A549 (cell line): ENCODE measurements at regions not wholly inside any gene's neighbourhood (a gene's known extent, or its start where the extent isn't known, plus 50 kb on each side); places are given as distances from the start of the nearest gene placed in this dataset.

ENCODE experiments used
- ATAC-seq, 2 experiments: fragments of 200-7000 bp in 1 of 2; fragments of >200 bp in 1 of 2; cut with Nextera tagmentation in 1 of 2; cut with Tn5 transposase in 1 of 2; 3 replicates each; pipeline versions ENCODE4 v1.8.0 to v1.9.1; 2018 to 2020; ENCODE audit warnings: mild to moderate bottlenecking in 1 of 2, moderate library complexity in 1 of 2
- CTCF ChIA-PET: fragments of 300-600 bp; sonication (Branson Sonifier 250); formaldehyde crosslinking; extraction: SDS; loops from one replicate; lab custom pipeline; 2021; ENCODE audit warnings: antibody characterized with exemption, inconsistent platforms; lab: Yijun Ruan, JAX
- POLR2A ChIA-PET: fragments of 350-600 bp; formaldehyde crosslinking; extraction: SDS; loops from one replicate; lab custom pipeline; 2021; ENCODE audit warnings: antibody characterized with exemption, inconsistent platforms; lab: Yijun Ruan, JAX
- DNase-seq, 2 experiments: peaks; one replicate each; pipeline versions ENCODE4 v3.0.0 to v3.0.0-alpha.2; 2011 to 2016; ENCODE audit warnings: low read depth in 1 of 2, low spot score in 1 of 2
- FAIRE-seq: peaks from 2 replicates; lab custom pipeline; 2011; peaks lifted over from hg19 to GRCh38; lab: Jason Lieb, UNC
- H3K27ac ChIP-seq, 2 experiments: fragments of >200 bp; sonication (Bioruptor Twin); formaldehyde crosslinking; 3 replicates each; pipeline ENCODE4 v1.5.1; 2016 to 2017
- H3K4me1 ChIP-seq: fragments of >200 bp; sonication (Bioruptor Twin); formaldehyde crosslinking; 3 replicates; pipeline ENCODE4 v1.6.1; 2016
- H3K4me2 ChIP-seq: fragments of >200 bp; sonication (Bioruptor Twin); formaldehyde crosslinking; 3 replicates; pipeline ENCODE4 v1.6.1; 2016
- H3K4me3 ChIP-seq: fragments of >200 bp; sonication (Bioruptor Twin); formaldehyde crosslinking; 3 replicates; pipeline ENCODE4 v1.5.1; 2016
- H3K9me3 ChIP-seq: fragments of >200 bp; sonication (Bioruptor Twin); formaldehyde crosslinking; 3 replicates; pipeline ENCODE4 v1.6.1; 2016
- BCL3 ChIP-seq: fragments of >200 bp; sonication (Bioruptor Twin); formaldehyde crosslinking; IDR thresholded peaks from 3 replicates; pipeline ENCODE4 v1.6.1; 2016
- CEBPB ChIP-seq, 2 experiments: fragments of >200 bp in 1 of 2; sonication (Bioruptor Twin) in 1 of 2; formaldehyde crosslinking in 1 of 2; IDR thresholded peaks; 2 replicates each; pipeline ENCODE4 v1.6.1; 2012 to 2016
- CHD4 ChIP-seq: fragments of 200-600 bp; sonication (generic); IDR thresholded peaks from 2 replicates; pipeline ENCODE4 v1.6.1; 2016; ENCODE audit warnings: antibody characterized with exemption, mild to moderate bottlenecking, borderline replicate concordance
- E2F6 ChIP-seq: IDR thresholded peaks from 2 replicates; pipeline ENCODE4 v1.6.1; 2012; ENCODE audit warnings: low read depth, borderline replicate concordance
- EP300 ChIP-seq, 2 experiments: fragments of >200 bp; sonication (Bioruptor Twin); formaldehyde crosslinking; IDR thresholded peaks; 2 replicates in 1 of 2; 3 replicates in 1 of 2; pipeline ENCODE4 v1.6.1; 2016 to 2017
- HOXA7 ChIP-seq: fragments of 250-450 bp; sonication (Bioruptor Pico); IDR thresholded peaks from 2 replicates; pipeline ENCODE4 v1.5.0; 2020; ENCODE audit warnings: mild to moderate bottlenecking, moderate library complexity
- KDM5A ChIP-seq: fragments of 200-600 bp; sonication (generic); IDR thresholded peaks from 2 replicates; pipeline ENCODE4 v1.6.1; 2016; ENCODE audit warnings: antibody characterized with exemption, mild to moderate bottlenecking
- MAFK ChIP-seq: fragments of 450-650 bp; IDR thresholded peaks from 2 replicates; pipeline ENCODE4 v1.6.1; 2014; ENCODE audit not compliant: partially characterized antibody
- NPAS2 ChIP-seq: fragments of 250-450 bp; sonication (Bioruptor Pico); IDR thresholded peaks from 2 replicates; pipeline ENCODE4 v1.8.0; 2022; ENCODE audit warnings: mild to moderate bottlenecking, moderate library complexity, borderline replicate concordance
- POLR2A ChIP-seq: IDR thresholded peaks from 2 replicates; pipeline ENCODE4 v1.6.1; 2012; ENCODE audit warnings: mild to moderate bottlenecking, low read length
- POLR2AphosphoS2 ChIP-seq: conservative IDR thresholded peaks from 2 replicates; pipeline ENCODE4 v1.6.1; 2012; ENCODE audit warnings: low read length, improper control_type of control experiment, inconsistent platforms
- RARB ChIP-seq: fragments of 250-450 bp; sonication (Bioruptor Pico); IDR thresholded peaks from 2 replicates; pipeline ENCODE4 v1.8.0; 2021; ENCODE audit warnings: mild to moderate bottlenecking, moderate library complexity
- REST ChIP-seq: fragments of 200-600 bp; sonication (generic); IDR thresholded peaks from 2 replicates; pipeline ENCODE4 v1.6.1; 2016; ENCODE audit warnings: antibody characterized with exemption, mild to moderate bottlenecking, moderate library complexity
- RFX5 ChIP-seq: fragments of 450-650 bp; IDR thresholded peaks from 2 replicates; pipeline ENCODE4 v1.7.1; 2014; ENCODE audit warnings: antibody characterized with exemption, mild to moderate bottlenecking, moderate library complexity
- RNF2 ChIP-seq: fragments of 200-600 bp; sonication (generic); IDR thresholded peaks from 2 replicates; pipeline ENCODE4 v1.6.1; 2016; ENCODE audit warnings: low read depth, mild to moderate bottlenecking, antibody characterized with exemption, moderate library complexity, borderline replicate concordance
- SMC3 ChIP-seq: fragments of >200 bp; sonication (Bioruptor Twin); formaldehyde crosslinking; IDR thresholded peaks from 3 replicates; pipeline ENCODE4 v1.6.1; 2018; ENCODE audit warnings: inconsistent platforms
- SREBF2 ChIP-seq: fragments of 450-650 bp; IDR thresholded peaks from 2 replicates; pipeline ENCODE4 v1.6.1; 2014; ENCODE audit warnings: mild to moderate bottlenecking, moderate library complexity
- TFCP2L1 ChIP-seq: fragments of 250-450 bp; sonication (Bioruptor Pico); IDR thresholded peaks from 2 replicates; pipeline ENCODE4 v1.5.0; 2021; ENCODE audit warnings: mild to moderate bottlenecking
- USF2 ChIP-seq: fragments of 450-650 bp; IDR thresholded peaks from 2 replicates; pipeline ENCODE4 v1.6.1; 2014; ENCODE audit warnings: antibody characterized with exemption
- ZC3H11A ChIP-seq: fragments of 450-650 bp; IDR thresholded peaks from 2 replicates; pipeline ENCODE4 v1.6.1; 2014; ENCODE audit warnings: antibody characterized with exemption, mild to moderate bottlenecking
- ZFP36 ChIP-seq: fragments of 450-650 bp; IDR thresholded peaks from 2 replicates; pipeline ENCODE4 v1.6.1; 2014; ENCODE audit warnings: borderline replicate concordance; ENCODE audit not compliant: partially characterized antibody
- ZSCAN20 ChIP-seq: fragments of 250-450 bp; sonication (Bioruptor Pico); IDR thresholded peaks from 2 replicates; pipeline ENCODE4 v1.8.0; 2022; ENCODE audit warnings: mild to moderate bottlenecking, moderate library complexity
- WGBS: methylation state at CpG from one replicate; pipeline ENCODE4 v1.1.6; 2017; ENCODE audit errors: missing lambda C conversion rate; 5-methylcytosine and 5-hydroxymethylcytosine counted together
- TF ChIP-seq, protein P1 (sequence below): fragments of >200 bp; sonication (Bioruptor Twin); formaldehyde crosslinking; IDR thresholded peaks from 3 replicates; pipeline ENCODE4 v1.5.1; 2016

DNA sequence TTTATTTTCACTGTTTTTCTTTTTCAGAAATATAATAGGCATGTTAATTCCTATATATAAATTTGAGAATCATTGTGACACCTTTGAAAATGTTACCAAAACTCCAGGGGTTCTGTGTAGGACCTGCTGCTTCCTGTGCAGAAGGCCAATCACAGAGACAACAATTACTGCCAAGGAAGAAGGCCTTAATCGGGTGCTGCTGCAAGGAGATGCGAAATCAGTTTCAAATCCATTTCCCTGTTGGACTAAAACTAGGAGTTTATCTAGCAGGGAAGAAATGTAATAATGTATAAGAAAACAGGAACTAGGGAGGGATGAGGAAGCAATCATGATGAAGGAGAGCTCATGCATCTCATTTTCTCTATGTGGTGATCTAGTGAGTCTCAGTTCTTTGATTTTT lies 209.7 kb upstream of the NUDT12 start (continued):
- TF ChIP-seq REST, result no peak
- TF ChIP-seq RNF2, result no peak
- no peak for TF ChIP-seq RARB (CRISPR knock-in tag)
- no peak for TF ChIP-seq MAFK
- no peak for TF ChIP-seq ZSCAN20

- no peaks in the 10 kb centered on the region for H3K9me3 ChIP-seq
- POLR2A ChIA-PET, result no interaction called here
- H3K4me3 ChIP-seq, result no peak overlapping the region
- no peak for ATAC-seq
- H3K27ac ChIP-seq, result no peak overlapping the region
- CTCF ChIA-PET, result no interaction called here
- TF ChIP-seq BCL3, result no peak
- no peak for TF ChIP-seq REST
- TF ChIP-seq ZSCAN20, result no peak
- no peak for TF ChIP-seq E2F6
- no peak for TF ChIP-seq ZC3H11A
- TF ChIP-seq, protein P1, sequence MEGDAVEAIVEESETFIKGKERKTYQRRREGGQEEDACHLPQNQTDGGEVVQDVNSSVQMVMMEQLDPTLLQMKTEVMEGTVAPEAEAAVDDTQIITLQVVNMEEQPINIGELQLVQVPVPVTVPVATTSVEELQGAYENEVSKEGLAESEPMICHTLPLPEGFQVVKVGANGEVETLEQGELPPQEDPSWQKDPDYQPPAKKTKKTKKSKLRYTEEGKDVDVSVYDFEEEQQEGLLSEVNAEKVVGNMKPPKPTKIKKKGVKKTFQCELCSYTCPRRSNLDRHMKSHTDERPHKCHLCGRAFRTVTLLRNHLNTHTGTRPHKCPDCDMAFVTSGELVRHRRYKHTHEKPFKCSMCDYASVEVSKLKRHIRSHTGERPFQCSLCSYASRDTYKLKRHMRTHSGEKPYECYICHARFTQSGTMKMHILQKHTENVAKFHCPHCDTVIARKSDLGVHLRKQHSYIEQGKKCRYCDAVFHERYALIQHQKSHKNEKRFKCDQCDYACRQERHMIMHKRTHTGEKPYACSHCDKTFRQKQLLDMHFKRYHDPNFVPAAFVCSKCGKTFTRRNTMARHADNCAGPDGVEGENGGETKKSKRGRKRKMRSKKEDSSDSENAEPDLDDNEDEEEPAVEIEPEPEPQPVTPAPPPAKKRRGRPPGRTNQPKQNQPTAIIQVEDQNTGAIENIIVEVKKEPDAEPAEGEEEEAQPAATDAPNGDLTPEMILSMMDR, result no peak
- TF ChIP-seq SREBF2, result no peak
- no peak for TF ChIP-seq POLR2AphosphoS2
- 42% methylated on average over 10 of the region's 10 CpGs for WGBS
- no peak for DNase-seq
- no peak for FAIRE-seq
- no peaks in the 10 kb centered on the region for H3K4me1 ChIP-seq
- no peak overlapping the region for H3K4me2 ChIP-seq
These were observed 201.8 kb upstream of the NUDT12 start for GRCh38 chr5:103764403-103764802.

- H3K4me2 ChIP-seq, result no peak overlapping the region
- WGBS, result 74% methylated on average over 2 of the region's 2 CpGs
- ATAC-seq (no peak), FAIRE-seq (no peak), DNase-seq (no peak)
- ChIA-PET POLR2A (no interaction called here), CTCF (no interaction called here)
- H3K27ac ChIP-seq, result no peak overlapping the region
- no peak for TF ChIP-seq EP300 (IDR thresholded peaks at IDR 0.05)
- no peak for TF ChIP-seq TFCP2L1 (CRISPR knock-in tag)
- no peak for TF ChIP-seq POLR2A
- TF ChIP-seq USF2, result no peak
- TF ChIP-seq RARB (CRISPR knock-in tag), result no peak
- TF ChIP-seq KDM5A, result no peak
- no peak for TF ChIP-seq ZSCAN20
- no peak for TF ChIP-seq SMC3
- TF ChIP-seq NPAS2 (CRISPR knock-in tag), result no peak
- TF ChIP-seq CEBPB (IDR thresholded peaks at IDR 0.05), result no peak
- no peak for TF ChIP-seq ZFP36
- no peak for TF ChIP-seq HOXA7 (CRISPR knock-in tag)
- TF ChIP-seq RFX5, result no peak
- no peak for TF ChIP-seq CHD4
- no peaks in the 10 kb centered on the region for H3K9me3 ChIP-seq
- no peak overlapping the region for H3K4me3 ChIP-seq
- H3K4me1 ChIP-seq, result no peaks in the 10 kb centered on the region
These were observed 196.4 kb upstream of the NUDT12 start for GRCh38 chr5:103758996-103759395.
